ENCODE measurements at regions not wholly inside any gene's neighbourhood (a gene's known extent, or its start where the extent isn't known, plus 50 kb on each side); places are given as distances from the start of the nearest gene placed in this dataset.
"Not testable (repeated sequence)": the region's sequence is repeated elsewhere in the genome, so short reads cannot be mapped to it uniquely, and the experiment has no call there.

DNA sequence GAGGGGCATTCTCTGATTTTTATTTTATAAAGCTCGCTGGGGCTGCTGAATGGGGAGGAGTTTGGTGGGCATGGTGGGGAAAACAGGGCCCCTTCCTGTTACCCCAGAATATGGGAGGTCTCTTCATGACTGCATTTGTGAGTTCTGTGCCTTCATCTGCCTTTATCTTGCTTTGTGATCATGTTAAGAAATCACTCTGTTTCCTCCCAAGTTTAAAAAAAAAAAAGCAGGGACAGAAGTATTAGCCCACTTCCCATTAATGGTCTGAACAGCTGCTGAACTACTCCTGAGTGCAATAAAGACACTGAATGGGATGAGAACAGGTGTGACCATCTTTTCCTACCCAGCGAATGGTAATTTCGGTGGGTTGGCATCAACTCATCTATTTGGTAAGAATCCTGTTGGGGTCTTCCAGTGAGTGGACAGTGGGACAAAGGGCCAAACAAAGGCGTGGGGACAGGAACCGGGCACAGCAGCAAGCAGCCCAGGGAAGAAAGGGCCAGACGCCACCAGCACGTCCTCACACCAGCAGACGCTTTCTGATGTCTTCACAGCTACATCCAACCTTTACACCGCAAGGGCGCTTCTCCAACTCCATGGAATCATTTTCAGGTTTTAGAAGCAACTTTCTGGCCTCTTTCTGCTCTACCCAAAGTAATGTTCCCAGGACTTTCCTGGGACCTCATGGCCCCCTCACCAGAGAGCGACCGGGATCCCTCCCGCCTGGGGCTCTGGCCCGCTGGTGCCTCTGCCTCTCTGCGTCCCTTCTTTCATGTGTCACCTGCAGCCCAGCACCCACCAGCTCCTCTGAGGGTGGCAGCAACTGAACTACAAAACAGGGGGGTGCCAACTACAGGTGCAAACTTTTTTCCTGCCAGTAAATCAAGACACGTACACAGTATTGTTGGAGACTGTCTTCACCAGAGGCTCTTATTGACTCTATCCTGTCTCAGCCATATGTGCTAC lies 160.2 kb downstream of the ADSS2 start:
- ChIA-PET CTCF (no interaction called here), POLR2A (no interaction called here)
- DNase-seq (ENCODE audit: extremely low spot score), result no peak
- TF ChIP-seq, protein P1, sequence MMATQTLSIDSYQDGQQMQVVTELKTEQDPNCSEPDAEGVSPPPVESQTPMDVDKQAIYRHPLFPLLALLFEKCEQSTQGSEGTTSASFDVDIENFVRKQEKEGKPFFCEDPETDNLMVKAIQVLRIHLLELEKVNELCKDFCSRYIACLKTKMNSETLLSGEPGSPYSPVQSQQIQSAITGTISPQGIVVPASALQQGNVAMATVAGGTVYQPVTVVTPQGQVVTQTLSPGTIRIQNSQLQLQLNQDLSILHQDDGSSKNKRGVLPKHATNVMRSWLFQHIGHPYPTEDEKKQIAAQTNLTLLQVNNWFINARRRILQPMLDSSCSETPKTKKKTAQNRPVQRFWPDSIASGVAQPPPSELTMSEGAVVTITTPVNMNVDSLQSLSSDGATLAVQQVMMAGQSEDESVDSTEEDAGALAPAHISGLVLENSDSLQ (IDR thresholded peaks at IDR 0.05), result no peak
- no peak for TF ChIP-seq FOXA1 (IDR thresholded peaks at IDR 0.05)
- TF ChIP-seq ZNF384 (IDR thresholded peaks at IDR 0.05), result no peak
- TF ChIP-seq SUZ12 (IDR thresholded peaks at IDR 0.05), result no peak
- TF ChIP-seq FOXM1 (IDR thresholded peaks at IDR 0.05; ENCODE audit: borderline replicate concordance), result no peak
- no peak for TF ChIP-seq NFRKB (IDR thresholded peaks at IDR 0.05)
- TF ChIP-seq SP1 (IDR thresholded peaks at IDR 0.05), result no peak
- TF ChIP-seq BHLHE40 (IDR thresholded peaks at IDR 0.05; ENCODE audit: borderline replicate concordance), result no peak
- TF ChIP-seq CTBP1 (IDR thresholded peaks at IDR 0.05; ENCODE audit: borderline replicate concordance), result no peak
- TF ChIP-seq FOXK2 (IDR thresholded peaks at IDR 0.05), result no peak
- TF ChIP-seq HDGF (IDR thresholded peaks at IDR 0.05; ENCODE audit: borderline replicate concordance), result no peak
- TF ChIP-seq LEF1 (IDR thresholded peaks at IDR 0.05; ENCODE audit: borderline replicate concordance), result no peak
- TF ChIP-seq TARDBP (IDR thresholded peaks at IDR 0.05), result no peak
- no peak for TF ChIP-seq ELF4 (IDR thresholded peaks at IDR 0.05)

DNA sequence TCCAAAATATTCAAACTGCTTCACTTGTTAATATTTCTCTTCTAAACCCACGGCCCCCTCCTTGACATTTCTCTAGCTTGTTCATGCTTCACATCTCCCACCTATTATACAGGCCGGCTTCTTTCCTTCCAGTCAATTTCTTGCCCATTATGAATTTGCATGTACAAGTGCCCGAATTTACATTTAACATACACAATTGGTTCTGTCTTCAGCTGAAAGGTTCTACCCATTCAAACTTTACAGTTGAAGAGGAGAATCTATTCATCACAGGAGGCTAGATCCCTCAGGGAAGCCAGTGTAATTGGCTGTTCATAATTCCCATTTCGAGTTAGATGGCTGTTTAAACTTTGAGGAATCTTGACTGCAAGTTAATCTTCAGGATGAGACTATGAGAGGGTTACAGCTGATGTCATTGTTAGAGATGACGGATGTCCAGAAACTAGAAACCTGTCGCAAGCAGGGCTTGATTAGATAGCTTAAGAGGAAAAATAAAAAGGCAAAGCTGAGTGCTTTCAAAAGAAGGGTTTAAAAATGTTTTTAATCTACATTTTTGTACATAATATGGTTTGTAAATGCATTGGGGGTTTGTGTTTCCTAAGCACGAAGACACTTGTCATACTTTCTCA lies 157.0 kb downstream of the ADSS2 start:
- CTCF ChIA-PET, result no interaction called here
- POLR2A ChIA-PET, result no interaction called here
- TF ChIP-seq CTBP1 (IDR thresholded peaks at IDR 0.05; ENCODE audit: borderline replicate concordance), result no peak
- no peak for TF ChIP-seq BHLHE40 (IDR thresholded peaks at IDR 0.05; ENCODE audit: borderline replicate concordance)
- no peak for TF ChIP-seq ARNT (IDR thresholded peaks at IDR 0.05)
- TF ChIP-seq ELF4 (IDR thresholded peaks at IDR 0.05), result no peak
- TF ChIP-seq NFRKB (IDR thresholded peaks at IDR 0.05), result no peak
- no peak for TF ChIP-seq L3MBTL2 (conservative IDR thresholded peaks at IDR 0.05)
- no peak for TF ChIP-seq TARDBP (IDR thresholded peaks at IDR 0.05)
- TF ChIP-seq, protein P1 (IDR thresholded peaks at IDR 0.05), result no peak; the same call in 1 of the 2 replicates
- DNase-seq (ENCODE audit: extremely low spot score), result no peak

DNA sequence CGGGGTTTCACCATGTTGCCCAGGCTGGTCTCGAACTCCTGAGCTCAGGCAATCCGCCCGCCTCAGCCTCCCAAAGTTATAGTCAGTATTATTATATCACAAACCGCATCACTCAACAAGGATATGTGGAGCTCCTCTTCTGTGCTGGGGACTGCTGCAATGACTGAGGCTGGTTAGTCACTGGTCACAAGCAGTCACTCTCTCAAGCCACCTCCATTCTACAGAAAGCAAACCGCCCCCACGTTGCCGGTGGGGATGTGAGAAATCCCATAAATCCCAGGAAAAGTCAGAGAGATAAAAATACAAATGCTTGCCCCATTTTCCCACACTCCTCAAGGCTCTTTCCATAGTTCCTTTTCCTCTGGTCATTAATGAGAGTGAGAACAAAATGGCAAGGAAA lies 155.7 kb downstream of the ADSS2 start:
- ChIA-PET POLR2A (no interaction called here), CTCF (interaction anchor here (0.6 kb wide), 1 partner anchor 137 kb away, joined by 3 read pairs; no protein-coding TSS in a partner anchor)
- no peak for TF ChIP-seq L3MBTL2 (conservative IDR thresholded peaks at IDR 0.05)
- TF ChIP-seq SUZ12 (IDR thresholded peaks at IDR 0.05), result no peak
- TF ChIP-seq FOXA1 (IDR thresholded peaks at IDR 0.05), result no peak
- no peak for TF ChIP-seq ZNF384 (IDR thresholded peaks at IDR 0.05)
- no peak for TF ChIP-seq HDGF (IDR thresholded peaks at IDR 0.05; ENCODE audit: borderline replicate concordance)
- no peak for TF ChIP-seq CTBP1 (IDR thresholded peaks at IDR 0.05; ENCODE audit: borderline replicate concordance)
- TF ChIP-seq BHLHE40 (IDR thresholded peaks at IDR 0.05; ENCODE audit: borderline replicate concordance), result no peak
- no peak for TF ChIP-seq LEF1 (IDR thresholded peaks at IDR 0.05; ENCODE audit: borderline replicate concordance)
- no peak for TF ChIP-seq FOXM1 (IDR thresholded peaks at IDR 0.05; ENCODE audit: borderline replicate concordance)
- TF ChIP-seq FOXK2 (IDR thresholded peaks at IDR 0.05), result no peak
- no peak for DNase-seq (ENCODE audit: extremely low spot score)

DNA sequence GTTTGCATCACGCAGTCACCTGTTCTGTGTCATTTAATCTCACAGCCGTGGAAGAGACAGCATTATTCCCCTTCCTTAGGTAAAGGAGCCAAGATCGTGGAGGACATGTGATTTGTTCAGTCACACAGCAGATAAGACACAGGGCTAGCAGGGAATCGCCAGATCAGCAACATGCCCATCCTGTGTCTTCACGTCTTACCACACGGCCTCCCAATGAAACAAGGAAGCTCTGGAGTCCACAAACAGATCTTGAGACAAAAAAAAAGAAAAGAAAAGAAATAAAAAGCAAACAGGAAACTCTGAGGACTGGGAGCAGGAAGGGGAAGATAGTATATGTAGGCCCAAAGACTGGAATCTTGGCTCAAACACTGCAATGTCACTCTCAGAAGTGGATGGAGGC lies 155.3 kb downstream of the ADSS2 start:
- no peak for DNase-seq (ENCODE audit: extremely low spot score)
- ChIA-PET POLR2A (no interaction called here), CTCF (no interaction called here)
- TF ChIP-seq ELF4 (IDR thresholded peaks at IDR 0.05) (no peak), HDGF (IDR thresholded peaks at IDR 0.05; ENCODE audit: borderline replicate concordance) (no peak), NFRKB (IDR thresholded peaks at IDR 0.05) (no peak), FOXM1 (IDR thresholded peaks at IDR 0.05; ENCODE audit: borderline replicate concordance) (no peak), L3MBTL2 (conservative IDR thresholded peaks at IDR 0.05) (no peak), CTBP1 (IDR thresholded peaks at IDR 0.05; ENCODE audit: borderline replicate concordance) (no peak), FOXK2 (IDR thresholded peaks at IDR 0.05) (no peak), BHLHE40 (IDR thresholded peaks at IDR 0.05; ENCODE audit: borderline replicate concordance) (no peak), LEF1 (IDR thresholded peaks at IDR 0.05; ENCODE audit: borderline replicate concordance) (no peak), FOXA1 (IDR thresholded peaks at IDR 0.05) (no peak), SP1 (IDR thresholded peaks at IDR 0.05) (no peak), ZNF384 (IDR thresholded peaks at IDR 0.05) (no peak), TARDBP (IDR thresholded peaks at IDR 0.05) (no peak), SUZ12 (IDR thresholded peaks at IDR 0.05) (no peak), ARNT (IDR thresholded peaks at IDR 0.05) (no peak)
- TF ChIP-seq, protein P1 (IDR thresholded peaks at IDR 0.05), result no peak

DNA sequence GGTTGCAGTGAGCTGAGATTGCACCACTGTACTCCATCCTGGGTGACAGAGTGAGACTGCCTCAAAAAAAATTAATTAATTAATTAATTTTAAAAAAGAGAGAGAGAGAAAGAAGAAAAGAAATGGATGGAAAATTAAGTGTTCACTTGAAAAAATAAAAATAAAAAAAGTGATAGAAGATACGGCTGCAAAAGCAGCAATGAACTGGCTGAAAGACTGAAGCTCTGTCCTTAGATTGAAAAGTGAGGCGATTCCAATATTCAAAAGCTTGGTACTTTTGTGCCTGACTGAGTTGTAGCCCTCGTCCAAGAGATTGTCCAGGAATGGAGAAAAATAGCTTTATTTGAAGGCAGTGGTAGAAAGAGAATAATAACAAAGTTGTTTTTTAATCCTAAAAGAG lies 154.6 kb downstream of the ADSS2 start:
- ChIA-PET POLR2A (no interaction called here), CTCF (interaction anchor here (0.5 kb wide), 1 partner anchor 175 kb away, joined by 3 read pairs; no protein-coding TSS in a partner anchor)
- TF ChIP-seq FOXA1 (IDR thresholded peaks at IDR 0.05), result no peak
- no peak for TF ChIP-seq FOXK2 (IDR thresholded peaks at IDR 0.05)
- TF ChIP-seq ARNT (IDR thresholded peaks at IDR 0.05), result no peak
- TF ChIP-seq FOXM1 (IDR thresholded peaks at IDR 0.05; ENCODE audit: borderline replicate concordance), result no peak
- no peak for DNase-seq (ENCODE audit: extremely low spot score)

DNA sequence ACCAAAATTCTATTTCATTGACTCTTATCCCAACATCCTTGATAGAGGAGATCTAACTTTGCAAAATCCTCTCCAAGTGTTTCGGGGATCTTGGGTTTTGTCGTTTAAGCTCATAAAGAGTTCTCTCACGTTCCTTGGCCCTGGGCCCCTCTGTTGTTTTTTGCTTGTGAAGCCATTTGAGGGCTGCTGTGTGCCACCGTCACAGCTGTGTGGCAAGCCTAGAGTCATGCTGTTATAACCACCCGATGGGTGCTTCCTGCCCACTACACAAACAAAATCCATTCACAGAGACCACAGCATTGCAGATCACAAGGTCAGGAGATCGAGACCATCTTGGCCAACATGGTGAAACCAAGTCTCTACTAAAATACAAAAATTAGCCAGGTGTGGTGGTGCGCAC lies 154.1 kb downstream of the ADSS2 start:
- CTCF ChIA-PET, result no interaction called here
- POLR2A ChIA-PET, result no interaction called here
- DNase-seq (ENCODE audit: extremely low spot score), result no peak
- no peak for TF ChIP-seq HDGF (IDR thresholded peaks at IDR 0.05; ENCODE audit: borderline replicate concordance)
- TF ChIP-seq NFRKB (IDR thresholded peaks at IDR 0.05), result no peak
- TF ChIP-seq SP1 (IDR thresholded peaks at IDR 0.05), result no peak
- TF ChIP-seq TARDBP (IDR thresholded peaks at IDR 0.05), result no peak
- TF ChIP-seq L3MBTL2 (conservative IDR thresholded peaks at IDR 0.05), result no peak
- TF ChIP-seq CTBP1 (IDR thresholded peaks at IDR 0.05; ENCODE audit: borderline replicate concordance), result no peak
- no peak for TF ChIP-seq FOXA1 (IDR thresholded peaks at IDR 0.05)
- no peak for TF ChIP-seq FOXM1 (IDR thresholded peaks at IDR 0.05; ENCODE audit: borderline replicate concordance)
- no peak for TF ChIP-seq BHLHE40 (IDR thresholded peaks at IDR 0.05; ENCODE audit: borderline replicate concordance)
- TF ChIP-seq ZNF384 (IDR thresholded peaks at IDR 0.05), result no peak
- TF ChIP-seq, protein P1 (IDR thresholded peaks at IDR 0.05), result no peak
- no peak for TF ChIP-seq LEF1 (IDR thresholded peaks at IDR 0.05; ENCODE audit: borderline replicate concordance)

DNA sequence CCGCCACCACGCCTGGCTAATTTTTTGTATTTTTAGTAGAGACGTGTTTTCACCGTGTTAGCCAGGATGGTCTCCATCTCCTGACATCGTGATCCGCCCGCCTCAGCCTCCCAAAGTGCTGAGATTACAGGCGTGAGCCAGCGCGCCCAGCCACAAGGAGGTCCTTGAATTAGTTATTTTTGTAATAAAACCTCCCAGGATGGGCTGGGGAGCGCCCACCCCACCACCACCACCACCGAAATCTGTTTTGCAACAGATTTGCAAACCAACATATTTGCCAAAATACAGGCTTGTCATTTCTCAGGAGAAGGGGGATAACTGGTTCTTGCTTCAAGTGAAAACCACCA lies 151.7 kb downstream of the ADSS2 start:
- POLR2A ChIA-PET; DNase-seq (ENCODE audit: extremely low spot score): not testable (repeated sequence)
- CTCF ChIA-PET, result interaction anchor here (0.6 to 1.4 kb wide), 6 partner anchors 11 to 516 kb away, joined by 3 to 6 read pairs (median 4); no protein-coding TSS in a partner anchor
